ENCODE measurements at regions not wholly inside any gene's neighbourhood (a gene's known extent, or its start where the extent isn't known, plus 50 kb on each side); places are given as distances from the start of the nearest gene placed in this dataset.

DNA sequence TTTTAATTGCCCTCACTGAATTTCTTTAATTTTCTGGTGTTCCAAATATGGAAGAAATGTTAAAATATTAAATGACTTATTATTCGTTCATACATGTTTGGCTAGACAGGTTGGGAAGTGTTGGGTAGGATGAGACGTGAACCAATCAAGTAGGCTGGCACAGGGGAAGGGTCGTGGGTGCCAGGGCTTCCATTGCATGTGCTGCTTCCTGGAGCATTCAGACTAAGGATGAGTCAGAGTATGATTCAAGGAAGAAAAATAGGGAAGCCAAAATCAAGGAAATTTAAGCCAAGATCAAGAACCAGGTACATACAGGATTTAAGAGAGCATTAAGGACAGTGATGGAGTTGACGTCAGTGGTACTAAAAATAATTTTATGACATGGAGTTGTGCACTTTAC is 2068.0 kb downstream of the MAT2B start:
- POLR2A ChIA-PET = no interaction called here
- Histone ChIP-seq H3K4me2 (ENCODE audit: insufficient read depth, low read length) (peak overlapping the region; percentile 75), H3K79me2 (ENCODE audit: control insufficient read depth, insufficient read depth, low read length) (no peaks in the 10 kb centered on the region), H3K27me3 (ENCODE audit: control insufficient read depth in 2 of 2, insufficient read depth in 2 of 2, low read length in 2 of 2) (no peaks in the 10 kb centered on the region), H3K27ac (ENCODE audit: insufficient read depth, low read depth, low read length) (peak overlapping the region; percentile 17), H3K4me3 (replicated peaks in 1 of 3; ENCODE audit: insufficient read depth in 1 of 3, low read depth in 1 of 3, low read length in 3 of 3) (no peak overlapping the region), H3K9me1 (replicated peaks; ENCODE audit: control insufficient read depth, extremely low read depth, insufficient read depth, low read length) (no peaks in the 10 kb centered on the region), H4K20me1 (replicated peaks; ENCODE audit: control insufficient read depth, extremely low read depth, insufficient read depth, low read length) (no peaks in the 10 kb centered on the region), H3K9ac (replicated peaks; ENCODE audit: extremely low read depth, insufficient read depth, low read length) (no peak overlapping the region), H3K36me3 (ENCODE audit: control insufficient read depth in 2 of 2, extremely low read depth in 1 of 2, insufficient read depth in 2 of 2, low read length in 2 of 2) (no peaks in the 10 kb centered on the region), H2AFZ (ENCODE audit: low read depth, low read length) (no peak overlapping the region), H3K9me3 (replicated peaks; ENCODE audit: control insufficient read depth, insufficient read depth, low read length) (no peaks in the 10 kb centered on the region), H3K4me1 (ENCODE audit: control insufficient read depth, extremely low read depth, insufficient read depth, low read length) (peaks cover 15% of the 10 kb centered on the region)
- peak; percentile 15 for FAIRE-seq
- DNase-seq (ENCODE audit: low read depth, low spot score) = peak; percentile 29
- intact Hi-C loops (cut with micrococcal nuclease) (no loop called here), dilution Hi-C loops (cut with MboI; ENCODE audit: extremely low pct_ligation_motif_present, low sequenced_read_pairs) (no loop called here)
- no TSS peak for BruUV-seq (replicated peaks)
- CTCF ChIA-PET = no interaction called here
- TF ChIP-seq FOS (IDR thresholded peaks at IDR 0.05; ENCODE audit: borderline replicate concordance, insufficient read depth, low read length) = peak; percentile 40
- TF ChIP-seq JUN (IDR thresholded peaks at IDR 0.05; ENCODE audit: borderline replicate concordance, insufficient read depth, insufficient read length, low read depth) = no peak

DNA sequence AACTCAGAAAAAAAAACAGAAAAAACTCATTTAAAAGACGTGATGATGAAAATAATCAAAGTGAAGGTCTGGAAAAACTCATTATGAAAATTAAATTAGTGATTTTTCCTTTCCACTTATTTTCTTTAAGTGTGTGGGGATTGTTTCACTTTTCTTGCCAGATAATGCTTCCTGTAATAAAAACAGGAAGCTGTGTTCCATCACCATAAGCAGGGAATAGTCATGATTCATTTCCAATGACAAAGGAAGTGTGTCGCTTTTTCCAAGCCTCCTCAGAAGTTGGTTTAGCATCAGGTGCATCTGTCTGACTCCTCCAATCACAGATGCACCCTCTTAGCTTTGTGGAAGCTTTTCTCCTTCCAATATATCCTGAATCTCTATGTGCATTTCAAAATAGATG is 2068.7 kb downstream of the MAT2B start:
- BruUV-seq (replicated peaks) = no TSS peak
- Histone ChIP-seq H3K4me3 (replicated peaks in 1 of 3; ENCODE audit: insufficient read depth in 1 of 3, low read depth in 1 of 3, low read length in 3 of 3) (no peak overlapping the region), H3K9me3 (replicated peaks; ENCODE audit: control insufficient read depth, insufficient read depth, low read length) (no peaks in the 10 kb centered on the region), H2AFZ (ENCODE audit: low read depth, low read length) (no peak overlapping the region), H3K4me1 (ENCODE audit: control insufficient read depth, extremely low read depth, insufficient read depth, low read length) (peaks cover 15% of the 10 kb centered on the region), H3K27ac (ENCODE audit: insufficient read depth, low read depth, low read length) (peak overlapping the region; percentile 17), H4K20me1 (replicated peaks; ENCODE audit: control insufficient read depth, extremely low read depth, insufficient read depth, low read length) (no peaks in the 10 kb centered on the region), H3K79me2 (ENCODE audit: control insufficient read depth, insufficient read depth, low read length) (no peaks in the 10 kb centered on the region), H3K9ac (replicated peaks; ENCODE audit: extremely low read depth, insufficient read depth, low read length) (no peak overlapping the region), H3K9me1 (replicated peaks; ENCODE audit: control insufficient read depth, extremely low read depth, insufficient read depth, low read length) (no peaks in the 10 kb centered on the region), H3K4me2 (ENCODE audit: insufficient read depth, low read length) (peak overlapping the region; percentile 75), H3K36me3 (ENCODE audit: control insufficient read depth in 2 of 2, extremely low read depth in 1 of 2, insufficient read depth in 2 of 2, low read length in 2 of 2) (no peaks in the 10 kb centered on the region), H3K27me3 (ENCODE audit: control insufficient read depth in 2 of 2, insufficient read depth in 2 of 2, low read length in 2 of 2) (no peaks in the 10 kb centered on the region)
- dilution Hi-C loops (cut with MboI; ENCODE audit: extremely low pct_ligation_motif_present, low sequenced_read_pairs) = no loop called here
- peak; percentile 14 for TF ChIP-seq JUN (IDR thresholded peaks at IDR 0.05; ENCODE audit: borderline replicate concordance, insufficient read depth, insufficient read length, low read depth)
- no peak for TF ChIP-seq POLR2AphosphoS5 (IDR thresholded peaks at IDR 0.05; ENCODE audit: insufficient read depth, low read depth, low read length)
- no peak for TF ChIP-seq GATA2 (IDR thresholded peaks at IDR 0.05; ENCODE audit: insufficient read depth, insufficient read length, low read depth, low read length)
- TF ChIP-seq, protein P1, sequence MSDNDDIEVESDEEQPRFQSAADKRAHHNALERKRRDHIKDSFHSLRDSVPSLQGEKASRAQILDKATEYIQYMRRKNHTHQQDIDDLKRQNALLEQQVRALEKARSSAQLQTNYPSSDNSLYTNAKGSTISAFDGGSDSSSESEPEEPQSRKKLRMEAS (IDR thresholded peaks at IDR 0.05; ENCODE audit: insufficient read depth, insufficient read length) = no peak
- TF ChIP-seq MYC (IDR thresholded peaks at IDR 0.05; ENCODE audit: low read depth, low read length) = no peak
- TF ChIP-seq FOS (IDR thresholded peaks at IDR 0.05; ENCODE audit: borderline replicate concordance, insufficient read depth, low read length) = peak; percentile 52
- TF ChIP-seq EZH2 (IDR thresholded peaks at IDR 0.05; ENCODE audit: borderline replicate concordance, low read depth, low read length, severe bottlenecking) = no peak
- TF ChIP-seq, protein P2, sequence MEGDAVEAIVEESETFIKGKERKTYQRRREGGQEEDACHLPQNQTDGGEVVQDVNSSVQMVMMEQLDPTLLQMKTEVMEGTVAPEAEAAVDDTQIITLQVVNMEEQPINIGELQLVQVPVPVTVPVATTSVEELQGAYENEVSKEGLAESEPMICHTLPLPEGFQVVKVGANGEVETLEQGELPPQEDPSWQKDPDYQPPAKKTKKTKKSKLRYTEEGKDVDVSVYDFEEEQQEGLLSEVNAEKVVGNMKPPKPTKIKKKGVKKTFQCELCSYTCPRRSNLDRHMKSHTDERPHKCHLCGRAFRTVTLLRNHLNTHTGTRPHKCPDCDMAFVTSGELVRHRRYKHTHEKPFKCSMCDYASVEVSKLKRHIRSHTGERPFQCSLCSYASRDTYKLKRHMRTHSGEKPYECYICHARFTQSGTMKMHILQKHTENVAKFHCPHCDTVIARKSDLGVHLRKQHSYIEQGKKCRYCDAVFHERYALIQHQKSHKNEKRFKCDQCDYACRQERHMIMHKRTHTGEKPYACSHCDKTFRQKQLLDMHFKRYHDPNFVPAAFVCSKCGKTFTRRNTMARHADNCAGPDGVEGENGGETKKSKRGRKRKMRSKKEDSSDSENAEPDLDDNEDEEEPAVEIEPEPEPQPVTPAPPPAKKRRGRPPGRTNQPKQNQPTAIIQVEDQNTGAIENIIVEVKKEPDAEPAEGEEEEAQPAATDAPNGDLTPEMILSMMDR (IDR thresholded peaks at IDR 0.05; ENCODE audit: extremely low read depth in 1 of 2, insufficient read depth in 1 of 2, low read depth in 1 of 2, low read length in 2 of 2) = no peak
- no peak for TF ChIP-seq POLR2A (IDR thresholded peaks at IDR 0.05; ENCODE audit: low read depth, low read length)
- POLR2A ChIA-PET = interaction anchor here (0.6 kb wide), 1 partner anchor 10 kb away, joined by 9 read pairs; no protein-coding TSS in a partner anchor
- no peak for FAIRE-seq
- CTCF ChIA-PET = no interaction called here
- intact Hi-C loops (cut with micrococcal nuclease) = no loop called here
- DNase-seq (ENCODE audit: low read depth, low spot score) = peak; percentile 42

Data from endothelial cell of umbilical vein (primary cell).